Aorta (tissue), 5 donors: ENCODE measurements at regions not wholly inside any gene's neighbourhood (a gene's known extent, or its start where the extent isn't known, plus 50 kb on each side); places are given as distances from the start of the nearest gene placed in this dataset.

Source experiments
- ATAC-seq: fragments of 200-7000 bp; cut with Tn5 transposase; one replicate; pipeline ENCODE4 v1.9.1; 2022; ENCODE audit warnings: moderate library complexity; ENCODE audit not compliant: low FRiP score
- DNase-seq, 2 donors: peaks; one replicate each; pipeline ENCODE4 v3.0.0-alpha.2; 2020
- H3K27ac ChIP-seq, 2 donors: one replicate each; pipeline ENCODE4 v1.5.1; 2013; ENCODE audit warnings: low read length in 2 of 2, mild to moderate bottlenecking in 2 of 2, moderate library complexity in 2 of 2, control low read depth in 1 of 2, inconsistent platforms in 1 of 2, low read depth in 1 of 2
- H3K27me3 ChIP-seq, 2 donors: one replicate each; pipeline ENCODE4 v1.6.1; 2013; ENCODE audit warnings: control low read depth in 1 of 2, low read length in 1 of 2, mild to moderate bottlenecking in 1 of 2, moderate library complexity in 1 of 2; ENCODE audit not compliant: insufficient read depth in 2 of 2, control insufficient read depth in 1 of 2
- H3K36me3 ChIP-seq, 2 donors: one replicate each; pipeline ENCODE4 v1.6.1; 2013; ENCODE audit warnings: control low read depth in 1 of 2, low read length in 1 of 2, mild to moderate bottlenecking in 1 of 2; ENCODE audit not compliant: insufficient read depth in 2 of 2, control insufficient read depth in 1 of 2
- H3K4me1 ChIP-seq, 2 donors: one replicate each; pipeline ENCODE4 v1.6.1; 2013; ENCODE audit warnings: low read length in 2 of 2, control low read depth in 1 of 2, mild to moderate bottlenecking in 1 of 2, moderate library complexity in 1 of 2; ENCODE audit not compliant: insufficient read depth in 2 of 2, control insufficient read depth in 1 of 2
- H3K4me3 ChIP-seq, 2 donors: one replicate each; pipeline ENCODE4 v1.5.1; 2013; ENCODE audit warnings: low read length in 2 of 2, control low read depth in 1 of 2, mild to moderate bottlenecking in 1 of 2
- H3K9me3 ChIP-seq: one replicate; pipeline ENCODE4 v1.6.1; 2013; ENCODE audit warnings: mild to moderate bottlenecking, low read length; ENCODE audit not compliant: control insufficient read depth
- WGBS, 2 donors: extraction: QIAGEN DNeasy Blood & Tissue Kit; methylation state at CpG; one replicate each; pipeline ENCODE4 v1.1.7; 2013; 5-methylcytosine and 5-hydroxymethylcytosine counted together
- intact Hi-C, 2 donors: fragments of 100-400 bp; cut with DNase I; formaldehyde crosslinking; loops; one replicate each; pipeline versions ENCODE4 v1.14.2 to v1.15.0; 2022
- donor health status: healthy with polysubstance abuse.
- donor health status: Bipolar disorder and iron deficiency.
- donor health status: DM: no; HTN: no; CAD: no.
- donor health status: DM: no; HTN: no; CAD: no.
- donor health status: DM: yes; HTN: yes; CAD: no.

- Histone ChIP-seq H3K27me3 (no peaks in the 10 kb centered on the region), H3K4me3 (no peak overlapping the region), H3K36me3 (no peaks in the 10 kb centered on the region), H3K27ac (no peak overlapping the region), H3K9me3 (no peaks in the 10 kb centered on the region), H3K4me1 (no peaks in the 10 kb centered on the region)
- intact Hi-C loops: no loop called here
- 66 to 67% methylated on average over 2 of the region's 2 CpGs for WGBS, 2 donors
- ATAC-seq: no peak
- no peak for DNase-seq
These were observed 108.5 kb downstream of the PCTP start for GRCh38 chr17:55859301-55859795.

- Histone ChIP-seq H3K27ac (no peak overlapping the region), H3K27me3 (no peaks in the 10 kb centered on the region), H3K9me3 (no peaks in the 10 kb centered on the region), H3K4me1 (no peaks in the 10 kb centered on the region), H3K36me3 (no peaks in the 10 kb centered on the region), H3K4me3 (no peak overlapping the region)
- intact Hi-C loops: no loop called here
- DNase-seq (no peak), ATAC-seq (no peak)
These were observed 114.4 kb downstream of the PCTP start for GRCh38 chr17:55865072-55865762.

GRCh38 chr17:55870044-55870443 lies 119.2 kb downstream of the PCTP start:
- Histone ChIP-seq H3K9me3 (no peaks in the 10 kb centered on the region), H3K4me1 (no peaks in the 10 kb centered on the region), H3K36me3 (no peaks in the 10 kb centered on the region), H3K27me3 (no peaks in the 10 kb centered on the region), H3K4me3 (no peak overlapping the region), H3K27ac (no peak overlapping the region)
- DNase-seq (no peak), ATAC-seq (no peak)
- intact Hi-C loops: no loop called here

- Histone ChIP-seq H3K9me3 (no peaks in the 10 kb centered on the region), H3K27me3 (no peaks in the 10 kb centered on the region), H3K27ac (no peak overlapping the region), H3K36me3 (no peaks in the 10 kb centered on the region), H3K4me1 (no peaks in the 10 kb centered on the region), H3K4me3 (no peak overlapping the region)
- ATAC-seq (no peak), DNase-seq (no peak)
- WGBS, 2 donors: 79 to 80% methylated on average over 3 of the region's 3 CpGs
- intact Hi-C loops: no loop called here
These were observed 121.5 kb downstream of the PCTP start for GRCh38 chr17:55872374-55872773.

GRCh38 chr17:55873017-55873758 lies 122.3 kb downstream of the PCTP start:
- Histone ChIP-seq H3K27me3 (no peaks in the 10 kb centered on the region), H3K4me1 (no peaks in the 10 kb centered on the region), H3K9me3 (no peaks in the 10 kb centered on the region), H3K27ac (no peak overlapping the region), H3K4me3 (no peak overlapping the region), H3K36me3 (no peaks in the 10 kb centered on the region)
- no peak for ATAC-seq
- intact Hi-C loops: no loop called here
- DNase-seq: no peak
- 53 to 59% methylated on average over 4 of the region's 4 CpGs for WGBS, 2 donors

GRCh38 chr17:55883149-55883548 lies 132.3 kb downstream of the PCTP start:
- WGBS, 2 donors: 71 to 94% methylated on average over 1 of the region's 1 CpG
- Histone ChIP-seq H3K9me3 (no peaks in the 10 kb centered on the region), H3K4me3 (no peak overlapping the region), H3K4me1 (no peaks in the 10 kb centered on the region), H3K27me3 (no peaks in the 10 kb centered on the region), H3K27ac (no peak overlapping the region), H3K36me3 (no peaks in the 10 kb centered on the region)
- ATAC-seq (no peak), DNase-seq (no peak)
- intact Hi-C loops: no loop called here

- DNase-seq: no peak
- WGBS, 2 donors: 75% methylated on average over 3 of the region's 3 CpGs
- H3K4me1 ChIP-seq: no peaks in the 10 kb centered on the region
- H3K4me3 ChIP-seq: no peak overlapping the region
- ATAC-seq: no peak
- H3K36me3 ChIP-seq: no peaks in the 10 kb centered on the region
- H3K27me3 ChIP-seq: no peaks in the 10 kb centered on the region
- no peaks in the 10 kb centered on the region for H3K9me3 ChIP-seq
- intact Hi-C loops: no loop called here
- H3K27ac ChIP-seq: no peak overlapping the region
These were observed 136.7 kb downstream of the PCTP start for GRCh38 chr17:55887531-55887930.

GRCh38 chr17:55889271-55889670 lies 138.4 kb downstream of the PCTP start:
- no peaks in the 10 kb centered on the region for H3K4me1 ChIP-seq
- no peak overlapping the region for H3K4me3 ChIP-seq
- intact Hi-C loops: no loop called here
- H3K9me3 ChIP-seq: no peaks in the 10 kb centered on the region
- DNase-seq (no peak), ATAC-seq (no peak)
- H3K27ac ChIP-seq: no peak overlapping the region
- no peaks in the 10 kb centered on the region for H3K27me3 ChIP-seq
- H3K36me3 ChIP-seq: no peaks in the 10 kb centered on the region
- WGBS, 2 donors: 53 to 67% methylated on average over 1 of the region's 1 CpG

- Histone ChIP-seq H3K36me3 (no peaks in the 10 kb centered on the region), H3K27ac (no peak overlapping the region), H3K4me3 (no peak overlapping the region), H3K9me3 (peaks cover 1% of the 10 kb centered on the region), H3K27me3 (no peaks in the 10 kb centered on the region), H3K4me1 (no peaks in the 10 kb centered on the region)
- intact Hi-C loops: no loop called here
- 76 to 86% methylated on average over 5 of the region's 5 CpGs for WGBS, 2 donors
- no peak for DNase-seq
- ATAC-seq: peak; percentile 54
These were observed 144.4 kb downstream of the PCTP start for GRCh38 chr17:55895112-55895759.
